WTC11 (cell line): ENCODE measurements at regions not wholly inside any gene's neighbourhood (a gene's known extent, or its start where the extent isn't known, plus 50 kb on each side); places are given as distances from the start of the nearest gene placed in this dataset.

Experiments
- ATAC-seq: fragments of 200-7000 bp; cut with Tn5 transposase; 2 replicates; pipeline ENCODE4 v1.10.0; 2021; ENCODE audit warnings: mild to moderate bottlenecking, moderate library complexity
- CTCF ChIA-PET: fragments of 300-600 bp; sonication (Branson Sonifier 250); formaldehyde crosslinking; loops from one replicate; lab custom pipeline; 2021; ENCODE audit warnings: antibody characterized with exemption; lab: Charles Lee
- POLR2A ChIA-PET: fragments of 350-600 bp; sonication (Branson Sonifier 250); formaldehyde crosslinking; loops from one replicate; lab custom pipeline; 2021; ENCODE audit warnings: antibody characterized with exemption; lab: Charles Lee
- DNase-seq: peaks from one replicate; pipeline ENCODE4 v3.0.0; 2021; ENCODE audit warnings: low spot score
- H3K27ac Mint-ChIP-seq: 2 replicates; pipeline ENCODE4 v1.8.0; 2021; ENCODE audit warnings: mixed read lengths
- H3K27me3 Mint-ChIP-seq: 2 replicates; pipeline ENCODE4 v1.8.0; 2021; ENCODE audit warnings: low read depth, mild to moderate bottlenecking, moderate library complexity, mixed read lengths
- H3K36me3 Mint-ChIP-seq: 2 replicates; pipeline ENCODE4 v1.8.0; 2021; ENCODE audit warnings: mixed read lengths
- H3K4me1 Mint-ChIP-seq: 2 replicates; pipeline ENCODE4 v1.8.0; 2022; ENCODE audit warnings: mixed read lengths
- H3K4me3 Mint-ChIP-seq: 2 replicates; pipeline ENCODE4 v1.8.0; 2021; ENCODE audit warnings: mild to moderate bottlenecking, moderate library complexity, mixed read lengths
- H3K9me3 Mint-ChIP-seq: 2 replicates; pipeline ENCODE4 v1.8.0; 2021; ENCODE audit warnings: mixed read lengths
- CREM ChIP-seq: sonication (generic); formaldehyde crosslinking; IDR thresholded peaks from 2 replicates; pipeline ENCODE4 v1.8.1; 2022; ENCODE audit warnings: mild to moderate bottlenecking, missing genetic modification reagents, moderate library complexity
- KAT7 ChIP-seq: sonication (generic); formaldehyde crosslinking; IDR thresholded peaks from 2 replicates; pipeline ENCODE4 v1.8.1; 2023; ENCODE audit warnings: missing genetic modification reagents, mild to moderate bottlenecking, borderline replicate concordance
- SOX15 ChIP-seq: fragments of 250-450 bp; sonication (Bioruptor Pico); IDR thresholded peaks from 2 replicates; pipeline ENCODE4 v1.9.0; 2021; ENCODE audit warnings: mild to moderate bottlenecking
- SP1 ChIP-seq: sonication (generic); formaldehyde crosslinking; conservative IDR thresholded peaks from 2 replicates; pipeline ENCODE4 v1.8.1; 2022; ENCODE audit warnings: missing genetic modification reagents
- ZNF121 ChIP-seq: sonication (generic); formaldehyde crosslinking; IDR thresholded peaks from 2 replicates; pipeline ENCODE4 v1.8.0; 2023; ENCODE audit warnings: missing genetic modification reagents
- ZNF138 ChIP-seq: sonication (generic); formaldehyde crosslinking; conservative IDR thresholded peaks from 2 replicates; pipeline ENCODE4 v1.8.1; 2022; ENCODE audit warnings: mild to moderate bottlenecking, moderate library complexity, missing genetic modification reagents
- ZNF396 ChIP-seq: fragments of 250-450 bp; sonication (Bioruptor Pico); IDR thresholded peaks from 2 replicates; pipeline ENCODE4 v1.8.0; 2021; ENCODE audit warnings: mild to moderate bottlenecking, moderate library complexity, borderline replicate concordance
- TF ChIP-seq, protein P1 (sequence below): sonication (generic); formaldehyde crosslinking; IDR thresholded peaks from 2 replicates; pipeline ENCODE4 v1.8.0; 2023; ENCODE audit warnings: missing genetic modification reagents, mild to moderate bottlenecking, borderline replicate concordance
- TF ChIP-seq, protein P2 (sequence below): sonication (generic); formaldehyde crosslinking; IDR thresholded peaks from 2 replicates; pipeline ENCODE4 v1.8.0; 2022; ENCODE audit warnings: mild to moderate bottlenecking, missing genetic modification reagents
- TF ChIP-seq, protein P3 (sequence below): sonication (generic); formaldehyde crosslinking; IDR thresholded peaks from 2 replicates; pipeline ENCODE4 v1.8.0; 2022; ENCODE audit warnings: missing genetic modification reagents
- TF ChIP-seq, protein P4 (sequence below): fragments of 250-450 bp; sonication (Bioruptor Pico); IDR thresholded peaks from 2 replicates; pipeline ENCODE4 v1.9.0; 2021; ENCODE audit warnings: mild to moderate bottlenecking
- TF ChIP-seq, protein P5 (sequence below): fragments of 250-450 bp; sonication (Bioruptor Pico); IDR thresholded peaks from 2 replicates; pipeline ENCODE4 v1.9.0; 2021; ENCODE audit warnings: mild to moderate bottlenecking, borderline replicate concordance

DNA sequence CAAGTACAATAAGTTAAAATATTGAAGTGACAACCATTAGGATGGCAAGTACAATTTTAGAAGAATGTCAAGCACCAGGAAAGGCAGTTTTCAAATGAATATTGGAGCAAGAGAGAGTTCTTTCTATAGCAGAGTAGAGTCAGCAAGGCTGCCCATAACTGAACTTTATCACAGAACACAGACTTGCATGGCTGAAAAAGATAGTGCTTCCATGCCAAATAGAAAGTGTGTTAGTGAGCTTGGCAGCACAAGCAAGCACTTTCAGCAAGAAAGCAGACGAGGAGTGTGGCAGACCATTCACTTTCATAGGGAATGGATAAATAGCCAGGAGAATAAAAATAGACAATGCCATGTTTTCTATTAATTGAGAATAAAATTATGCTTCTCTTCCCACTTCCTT is 647.0 kb upstream of the MGAT4C start:
- H3K4me3 Mint-ChIP-seq: no peak overlapping the region
- CTCF ChIA-PET: no interaction called here
- POLR2A ChIA-PET: no interaction called here
- H3K27ac Mint-ChIP-seq: no peak overlapping the region
- H3K4me1 Mint-ChIP-seq: no peaks in the 10 kb centered on the region
- H3K27me3 Mint-ChIP-seq: no peaks in the 10 kb centered on the region
- H3K9me3 Mint-ChIP-seq: no peaks in the 10 kb centered on the region
- TF ChIP-seq CREM (CRISPR knock-in tag): no peak
- H3K36me3 Mint-ChIP-seq: no peaks in the 10 kb centered on the region
- DNase-seq (no peak), ATAC-seq (no peak)

DNA sequence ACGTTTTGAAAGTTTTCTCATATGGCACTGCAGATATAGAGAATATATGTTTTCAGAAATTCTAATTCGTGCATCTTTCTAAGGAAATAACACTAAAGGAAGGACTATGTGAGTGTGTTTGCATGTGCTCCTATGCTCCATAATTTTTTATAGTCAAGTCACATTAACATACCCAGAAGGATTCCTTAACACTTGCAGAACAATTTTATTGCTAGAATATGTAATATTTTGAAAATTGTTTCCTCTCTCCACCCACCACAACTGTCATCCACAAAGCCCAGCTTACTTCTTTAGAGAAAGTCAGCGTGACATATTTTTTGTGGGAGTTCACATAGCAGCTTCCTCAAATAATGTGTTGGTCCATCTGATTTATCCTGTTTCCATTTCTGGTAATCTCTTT is 604.6 kb upstream of the MGAT4C start:
- POLR2A ChIA-PET: no interaction called here

DNA sequence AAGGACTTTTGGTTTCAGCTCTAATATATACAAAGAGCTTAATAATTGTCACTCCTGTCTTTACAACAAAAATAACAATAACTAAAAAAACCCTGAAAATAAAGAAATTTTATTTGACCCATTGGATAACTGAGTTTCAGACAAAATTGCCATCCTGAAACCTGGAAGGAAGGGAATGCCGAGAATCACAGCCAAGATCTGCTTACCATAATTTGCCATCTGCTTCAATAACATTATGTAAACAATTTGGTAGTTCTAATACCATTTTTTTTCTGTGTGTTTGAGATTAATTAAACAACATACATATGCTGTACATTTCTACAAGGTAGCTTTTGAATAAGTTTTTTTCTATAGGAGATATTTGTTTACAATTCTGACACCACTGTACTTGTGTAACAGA is 596.3 kb upstream of the MGAT4C start:
- DNase-seq: no peak
- H3K27me3 Mint-ChIP-seq: no peaks in the 10 kb centered on the region
- no peaks in the 10 kb centered on the region for H3K36me3 Mint-ChIP-seq
- H3K9me3 Mint-ChIP-seq: no peaks in the 10 kb centered on the region
- no peak overlapping the region for H3K27ac Mint-ChIP-seq
- ChIA-PET CTCF (no interaction called here), POLR2A (no interaction called here)
- H3K4me1 Mint-ChIP-seq: no peaks in the 10 kb centered on the region
- H3K4me3 Mint-ChIP-seq: no peak overlapping the region
- ATAC-seq: no peak
- TF ChIP-seq, protein P1, sequence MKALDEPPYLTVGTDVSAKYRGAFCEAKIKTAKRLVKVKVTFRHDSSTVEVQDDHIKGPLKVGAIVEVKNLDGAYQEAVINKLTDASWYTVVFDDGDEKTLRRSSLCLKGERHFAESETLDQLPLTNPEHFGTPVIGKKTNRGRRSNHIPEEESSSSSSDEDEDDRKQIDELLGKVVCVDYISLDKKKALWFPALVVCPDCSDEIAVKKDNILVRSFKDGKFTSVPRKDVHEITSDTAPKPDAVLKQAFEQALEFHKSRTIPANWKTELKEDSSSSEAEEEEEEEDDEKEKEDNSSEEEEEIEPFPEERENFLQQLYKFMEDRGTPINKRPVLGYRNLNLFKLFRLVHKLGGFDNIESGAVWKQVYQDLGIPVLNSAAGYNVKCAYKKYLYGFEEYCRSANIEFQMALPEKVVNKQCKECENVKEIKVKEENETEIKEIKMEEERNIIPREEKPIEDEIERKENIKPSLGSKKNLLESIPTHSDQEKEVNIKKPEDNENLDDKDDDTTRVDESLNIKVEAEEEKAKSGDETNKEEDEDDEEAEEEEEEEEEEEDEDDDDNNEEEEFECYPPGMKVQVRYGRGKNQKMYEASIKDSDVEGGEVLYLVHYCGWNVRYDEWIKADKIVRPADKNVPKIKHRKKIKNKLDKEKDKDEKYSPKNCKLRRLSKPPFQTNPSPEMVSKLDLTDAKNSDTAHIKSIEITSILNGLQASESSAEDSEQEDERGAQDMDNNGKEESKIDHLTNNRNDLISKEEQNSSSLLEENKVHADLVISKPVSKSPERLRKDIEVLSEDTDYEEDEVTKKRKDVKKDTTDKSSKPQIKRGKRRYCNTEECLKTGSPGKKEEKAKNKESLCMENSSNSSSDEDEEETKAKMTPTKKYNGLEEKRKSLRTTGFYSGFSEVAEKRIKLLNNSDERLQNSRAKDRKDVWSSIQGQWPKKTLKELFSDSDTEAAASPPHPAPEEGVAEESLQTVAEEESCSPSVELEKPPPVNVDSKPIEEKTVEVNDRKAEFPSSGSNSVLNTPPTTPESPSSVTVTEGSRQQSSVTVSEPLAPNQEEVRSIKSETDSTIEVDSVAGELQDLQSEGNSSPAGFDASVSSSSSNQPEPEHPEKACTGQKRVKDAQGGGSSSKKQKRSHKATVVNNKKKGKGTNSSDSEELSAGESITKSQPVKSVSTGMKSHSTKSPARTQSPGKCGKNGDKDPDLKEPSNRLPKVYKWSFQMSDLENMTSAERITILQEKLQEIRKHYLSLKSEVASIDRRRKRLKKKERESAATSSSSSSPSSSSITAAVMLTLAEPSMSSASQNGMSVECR: no peak
- TF ChIP-seq, protein P2, sequence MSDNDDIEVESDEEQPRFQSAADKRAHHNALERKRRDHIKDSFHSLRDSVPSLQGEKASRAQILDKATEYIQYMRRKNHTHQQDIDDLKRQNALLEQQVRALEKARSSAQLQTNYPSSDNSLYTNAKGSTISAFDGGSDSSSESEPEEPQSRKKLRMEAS: no peak
- no peak for TF ChIP-seq ZNF138 (CRISPR knock-in tag)
- TF ChIP-seq, protein P3, sequence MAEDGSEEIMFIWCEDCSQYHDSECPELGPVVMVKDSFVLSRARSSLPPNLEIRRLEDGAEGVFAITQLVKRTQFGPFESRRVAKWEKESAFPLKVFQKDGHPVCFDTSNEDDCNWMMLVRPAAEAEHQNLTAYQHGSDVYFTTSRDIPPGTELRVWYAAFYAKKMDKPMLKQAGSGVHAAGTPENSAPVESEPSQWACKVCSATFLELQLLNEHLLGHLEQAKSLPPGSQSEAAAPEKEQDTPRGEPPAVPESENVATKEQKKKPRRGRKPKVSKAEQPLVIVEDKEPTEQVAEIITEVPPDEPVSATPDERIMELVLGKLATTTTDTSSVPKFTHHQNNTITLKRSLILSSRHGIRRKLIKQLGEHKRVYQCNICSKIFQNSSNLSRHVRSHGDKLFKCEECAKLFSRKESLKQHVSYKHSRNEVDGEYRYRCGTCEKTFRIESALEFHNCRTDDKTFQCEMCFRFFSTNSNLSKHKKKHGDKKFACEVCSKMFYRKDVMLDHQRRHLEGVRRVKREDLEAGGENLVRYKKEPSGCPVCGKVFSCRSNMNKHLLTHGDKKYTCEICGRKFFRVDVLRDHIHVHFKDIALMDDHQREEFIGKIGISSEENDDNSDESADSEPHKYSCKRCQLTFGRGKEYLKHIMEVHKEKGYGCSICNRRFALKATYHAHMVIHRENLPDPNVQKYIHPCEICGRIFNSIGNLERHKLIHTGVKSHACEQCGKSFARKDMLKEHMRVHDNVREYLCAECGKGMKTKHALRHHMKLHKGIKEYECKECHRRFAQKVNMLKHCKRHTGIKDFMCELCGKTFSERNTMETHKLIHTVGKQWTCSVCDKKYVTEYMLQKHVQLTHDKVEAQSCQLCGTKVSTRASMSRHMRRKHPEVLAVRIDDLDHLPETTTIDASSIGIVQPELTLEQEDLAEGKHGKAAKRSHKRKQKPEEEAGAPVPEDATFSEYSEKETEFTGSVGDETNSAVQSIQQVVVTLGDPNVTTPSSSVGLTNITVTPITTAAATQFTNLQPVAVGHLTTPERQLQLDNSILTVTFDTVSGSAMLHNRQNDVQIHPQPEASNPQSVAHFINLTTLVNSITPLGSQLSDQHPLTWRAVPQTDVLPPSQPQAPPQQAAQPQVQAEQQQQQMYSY (CRISPR knock-in tag): no peak

More for the DNA sequence above, 604.6 kb upstream of the MGAT4C start:
- Mint-ChIP-seq H3K4me3 (no peak overlapping the region), H3K36me3 (peaks cover 3% of the 10 kb centered on the region; the same call in 1 of the 2 replicates), H3K9me3 (peaks cover 4% of the 10 kb centered on the region; the same call in 1 of the 2 replicates), H3K4me1 (no peaks in the 10 kb centered on the region), H3K27me3 (no peaks in the 10 kb centered on the region), H3K27ac (no peak overlapping the region)
- DNase-seq (no peak), ATAC-seq (no peak)
- CTCF ChIA-PET: no interaction called here
- TF ChIP-seq, protein P4, sequence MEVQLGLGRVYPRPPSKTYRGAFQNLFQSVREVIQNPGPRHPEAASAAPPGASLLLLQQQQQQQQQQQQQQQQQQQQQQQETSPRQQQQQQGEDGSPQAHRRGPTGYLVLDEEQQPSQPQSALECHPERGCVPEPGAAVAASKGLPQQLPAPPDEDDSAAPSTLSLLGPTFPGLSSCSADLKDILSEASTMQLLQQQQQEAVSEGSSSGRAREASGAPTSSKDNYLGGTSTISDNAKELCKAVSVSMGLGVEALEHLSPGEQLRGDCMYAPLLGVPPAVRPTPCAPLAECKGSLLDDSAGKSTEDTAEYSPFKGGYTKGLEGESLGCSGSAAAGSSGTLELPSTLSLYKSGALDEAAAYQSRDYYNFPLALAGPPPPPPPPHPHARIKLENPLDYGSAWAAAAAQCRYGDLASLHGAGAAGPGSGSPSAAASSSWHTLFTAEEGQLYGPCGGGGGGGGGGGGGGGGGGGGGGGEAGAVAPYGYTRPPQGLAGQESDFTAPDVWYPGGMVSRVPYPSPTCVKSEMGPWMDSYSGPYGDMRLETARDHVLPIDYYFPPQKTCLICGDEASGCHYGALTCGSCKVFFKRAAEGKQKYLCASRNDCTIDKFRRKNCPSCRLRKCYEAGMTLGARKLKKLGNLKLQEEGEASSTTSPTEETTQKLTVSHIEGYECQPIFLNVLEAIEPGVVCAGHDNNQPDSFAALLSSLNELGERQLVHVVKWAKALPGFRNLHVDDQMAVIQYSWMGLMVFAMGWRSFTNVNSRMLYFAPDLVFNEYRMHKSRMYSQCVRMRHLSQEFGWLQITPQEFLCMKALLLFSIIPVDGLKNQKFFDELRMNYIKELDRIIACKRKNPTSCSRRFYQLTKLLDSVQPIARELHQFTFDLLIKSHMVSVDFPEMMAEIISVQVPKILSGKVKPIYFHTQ: no peak
- TF ChIP-seq, protein P5, sequence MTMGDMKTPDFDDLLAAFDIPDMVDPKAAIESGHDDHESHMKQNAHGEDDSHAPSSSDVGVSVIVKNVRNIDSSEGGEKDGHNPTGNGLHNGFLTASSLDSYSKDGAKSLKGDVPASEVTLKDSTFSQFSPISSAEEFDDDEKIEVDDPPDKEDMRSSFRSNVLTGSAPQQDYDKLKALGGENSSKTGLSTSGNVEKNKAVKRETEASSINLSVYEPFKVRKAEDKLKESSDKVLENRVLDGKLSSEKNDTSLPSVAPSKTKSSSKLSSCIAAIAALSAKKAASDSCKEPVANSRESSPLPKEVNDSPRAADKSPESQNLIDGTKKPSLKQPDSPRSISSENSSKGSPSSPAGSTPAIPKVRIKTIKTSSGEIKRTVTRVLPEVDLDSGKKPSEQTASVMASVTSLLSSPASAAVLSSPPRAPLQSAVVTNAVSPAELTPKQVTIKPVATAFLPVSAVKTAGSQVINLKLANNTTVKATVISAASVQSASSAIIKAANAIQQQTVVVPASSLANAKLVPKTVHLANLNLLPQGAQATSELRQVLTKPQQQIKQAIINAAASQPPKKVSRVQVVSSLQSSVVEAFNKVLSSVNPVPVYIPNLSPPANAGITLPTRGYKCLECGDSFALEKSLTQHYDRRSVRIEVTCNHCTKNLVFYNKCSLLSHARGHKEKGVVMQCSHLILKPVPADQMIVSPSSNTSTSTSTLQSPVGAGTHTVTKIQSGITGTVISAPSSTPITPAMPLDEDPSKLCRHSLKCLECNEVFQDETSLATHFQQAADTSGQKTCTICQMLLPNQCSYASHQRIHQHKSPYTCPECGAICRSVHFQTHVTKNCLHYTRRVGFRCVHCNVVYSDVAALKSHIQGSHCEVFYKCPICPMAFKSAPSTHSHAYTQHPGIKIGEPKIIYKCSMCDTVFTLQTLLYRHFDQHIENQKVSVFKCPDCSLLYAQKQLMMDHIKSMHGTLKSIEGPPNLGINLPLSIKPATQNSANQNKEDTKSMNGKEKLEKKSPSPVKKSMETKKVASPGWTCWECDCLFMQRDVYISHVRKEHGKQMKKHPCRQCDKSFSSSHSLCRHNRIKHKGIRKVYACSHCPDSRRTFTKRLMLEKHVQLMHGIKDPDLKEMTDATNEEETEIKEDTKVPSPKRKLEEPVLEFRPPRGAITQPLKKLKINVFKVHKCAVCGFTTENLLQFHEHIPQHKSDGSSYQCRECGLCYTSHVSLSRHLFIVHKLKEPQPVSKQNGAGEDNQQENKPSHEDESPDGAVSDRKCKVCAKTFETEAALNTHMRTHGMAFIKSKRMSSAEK (CRISPR knock-in tag): no peak
- TF ChIP-seq SP1 (CRISPR knock-in tag): no peak
- TF ChIP-seq KAT7 (CRISPR knock-in tag): no peak
- TF ChIP-seq ZNF396 (CRISPR knock-in tag): no peak
- no peak for TF ChIP-seq SOX15 (CRISPR knock-in tag)
- no peak for TF ChIP-seq ZNF121 (CRISPR knock-in tag)
- TF ChIP-seq CREM (CRISPR knock-in tag): no peak
